Caco-2 (cell line): ENCODE measurements at regions not wholly inside any gene's neighbourhood (a gene's known extent, or its start where the extent isn't known, plus 50 kb on each side); places are given as distances from the start of the nearest gene placed in this dataset.

Experiments used
- BruUV-seq: library from RNA; stranded (reverse); fragments of 400-500 nt; replicated peaks from 2 replicates; lab custom pipeline; 2021; lab: Mats Ljungman, UMichigan
- CTCF ChIA-PET: fragments of 300-600 bp; sonication (Branson Sonifier 250); formaldehyde crosslinking; loops from one replicate; lab custom pipeline; 2022; ENCODE audit warnings: antibody characterized with exemption; lab: Charles Lee
- POLR2A ChIA-PET: fragments of 300-600 bp; sonication (Branson Sonifier 250); formaldehyde crosslinking; loops from one replicate; lab custom pipeline; 2022; ENCODE audit warnings: antibody characterized with exemption; lab: Charles Lee
- DNase-seq, 2 experiments: peaks; one replicate each; pipeline versions ENCODE4 v3.0.0 to v3.0.0-alpha.2; 2020 to 2022
- H3K27me3 ChIP-seq: replicated peaks from 2 replicates; pipeline ENCODE4 v1.6.0; 2011; ENCODE audit warnings: low read length; ENCODE audit not compliant: control insufficient read depth, insufficient read depth
- H3K36me3 ChIP-seq: 2 replicates; pipeline ENCODE4 v1.5.1; 2011; ENCODE audit warnings: low read length; ENCODE audit not compliant: control insufficient read depth, insufficient read depth
- H3K4me1 ChIP-seq: fragments of 250-450 bp; sonication (Bioruptor Pico); 2 replicates; pipeline ENCODE4 v1.5.1; 2020; ENCODE audit warnings: mild to moderate bottlenecking
- H3K4me3 ChIP-seq: 2 replicates; pipeline ENCODE4 v1.5.1; 2011; ENCODE audit warnings: low read depth, mild to moderate bottlenecking, control low read depth, low read length
- H3K9me3 ChIP-seq: fragments of 250-450 bp; sonication (Bioruptor Pico); 2 replicates; pipeline ENCODE4 v1.5.1; 2020; ENCODE audit warnings: mild to moderate bottlenecking, moderate library complexity
- H3K27ac Mint-ChIP-seq: one replicate; pipeline ENCODE4 v1.8.0; 2022; ENCODE audit warnings: mixed read lengths; ENCODE audit not compliant: unreplicated experiment
- H3K27me3 Mint-ChIP-seq: one replicate; pipeline ENCODE4 v1.8.0; 2022; ENCODE audit warnings: mixed read lengths; ENCODE audit not compliant: insufficient read depth, unreplicated experiment
- H3K36me3 Mint-ChIP-seq: one replicate; pipeline ENCODE4 v1.8.0; 2022; ENCODE audit warnings: mild to moderate bottlenecking, mixed read lengths; ENCODE audit not compliant: insufficient read depth, unreplicated experiment
- H3K4me1 Mint-ChIP-seq: one replicate; pipeline ENCODE4 v1.8.0; 2022; ENCODE audit warnings: low read depth, mixed read lengths; ENCODE audit not compliant: unreplicated experiment
- H3K4me3 Mint-ChIP-seq: one replicate; pipeline ENCODE4 v1.8.0; 2022; ENCODE audit warnings: mild to moderate bottlenecking, moderate library complexity, mixed read lengths; ENCODE audit not compliant: unreplicated experiment
- H3K9me3 Mint-ChIP-seq: one replicate; pipeline ENCODE4 v1.8.0; 2022; ENCODE audit warnings: mixed read lengths; ENCODE audit not compliant: unreplicated experiment
- intact Hi-C: fragments of 100-400 bp; cut with micrococcal nuclease; formaldehyde crosslinking; loops from one replicate; pipeline ENCODE4 v1.10.0; 2022; ENCODE audit not compliant: unreplicated experiment
- TF ChIP-seq, protein P1 (sequence below), 2 experiments: fragments of 200-600 bp in 1 of 2; IDR thresholded peaks; 1 replicate in 1 of 2; 2 replicates in 1 of 2; pipeline versions ENCODE4 v1.5.1 to v1.8.0; 2011 to 2022; ENCODE audit warnings: antibody characterized with exemption in 1 of 2, control low read depth in 1 of 2, inconsistent platforms in 1 of 2, low read depth in 1 of 2, low read length in 1 of 2, mild to moderate bottlenecking in 1 of 2, moderate library complexity in 1 of 2; ENCODE audit not compliant: insufficient read depth in 1 of 2, severe bottlenecking in 1 of 2, unreplicated experiment in 1 of 2

DNA sequence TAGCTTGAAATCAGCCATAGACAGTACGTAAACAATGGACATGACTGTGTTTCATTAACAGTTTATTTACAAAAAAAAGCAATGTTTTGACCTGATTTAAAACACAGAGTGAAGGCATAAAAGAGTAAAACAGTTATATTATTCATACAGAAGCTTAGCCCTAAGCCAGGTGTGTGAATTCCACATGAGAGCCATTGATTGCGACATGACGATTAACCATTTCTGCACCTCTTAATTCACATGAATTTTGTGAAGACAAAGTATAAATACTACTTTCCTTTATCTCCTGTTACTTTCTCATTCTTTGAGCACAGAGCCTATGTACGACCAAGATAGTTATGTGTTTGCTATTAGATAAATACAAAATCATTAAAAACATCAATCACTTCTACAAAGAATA, 55.0 kb upstream of the MAGEB18 start:
- H3K27me3 ChIP-seq = no peaks in the 10 kb centered on the region
- no peaks in the 10 kb centered on the region for H3K4me1 ChIP-seq
- Mint-ChIP-seq H3K27ac (no peak overlapping the region), H3K4me3 (no peak overlapping the region), H3K9me3 (no peaks in the 10 kb centered on the region), H3K27me3 (no peaks in the 10 kb centered on the region), H3K36me3 (no peaks in the 10 kb centered on the region), H3K4me1 (no peaks in the 10 kb centered on the region)
- H3K9me3 ChIP-seq = no peaks in the 10 kb centered on the region
- intact Hi-C loops = no loop called here
- ChIA-PET CTCF (no interaction called here), POLR2A (no interaction called here)
- DNase-seq = no peak
- BruUV-seq = no TSS peak
- TF ChIP-seq, protein P1, sequence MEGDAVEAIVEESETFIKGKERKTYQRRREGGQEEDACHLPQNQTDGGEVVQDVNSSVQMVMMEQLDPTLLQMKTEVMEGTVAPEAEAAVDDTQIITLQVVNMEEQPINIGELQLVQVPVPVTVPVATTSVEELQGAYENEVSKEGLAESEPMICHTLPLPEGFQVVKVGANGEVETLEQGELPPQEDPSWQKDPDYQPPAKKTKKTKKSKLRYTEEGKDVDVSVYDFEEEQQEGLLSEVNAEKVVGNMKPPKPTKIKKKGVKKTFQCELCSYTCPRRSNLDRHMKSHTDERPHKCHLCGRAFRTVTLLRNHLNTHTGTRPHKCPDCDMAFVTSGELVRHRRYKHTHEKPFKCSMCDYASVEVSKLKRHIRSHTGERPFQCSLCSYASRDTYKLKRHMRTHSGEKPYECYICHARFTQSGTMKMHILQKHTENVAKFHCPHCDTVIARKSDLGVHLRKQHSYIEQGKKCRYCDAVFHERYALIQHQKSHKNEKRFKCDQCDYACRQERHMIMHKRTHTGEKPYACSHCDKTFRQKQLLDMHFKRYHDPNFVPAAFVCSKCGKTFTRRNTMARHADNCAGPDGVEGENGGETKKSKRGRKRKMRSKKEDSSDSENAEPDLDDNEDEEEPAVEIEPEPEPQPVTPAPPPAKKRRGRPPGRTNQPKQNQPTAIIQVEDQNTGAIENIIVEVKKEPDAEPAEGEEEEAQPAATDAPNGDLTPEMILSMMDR (IDR thresholded peaks at IDR 0.05; ENCODE audit: insufficient read depth in 1 of 2, low read depth in 1 of 2, low read length in 1 of 2, severe bottlenecking in 1 of 2, unreplicated experiment in 1 of 2) = no peak
- H3K4me3 ChIP-seq = no peak overlapping the region
- H3K36me3 ChIP-seq = no peaks in the 10 kb centered on the region
